HG03558 (cell line): ENCODE measurements at regions not wholly inside any gene's neighbourhood (a gene's known extent, or its start where the extent isn't known, plus 50 kb on each side); places are given as distances from the start of the nearest gene placed in this dataset.

ENCODE experiments used
- ATAC-seq: cut with Tn5 transposase; IDR thresholded peaks from one replicate; pipeline ENCODE4 v1.9.1; 2021; ENCODE audit warnings: moderate number of reproducible peaks; ENCODE audit not compliant: unreplicated experiment; ENCODE audit errors: extremely low read depth

DNA sequence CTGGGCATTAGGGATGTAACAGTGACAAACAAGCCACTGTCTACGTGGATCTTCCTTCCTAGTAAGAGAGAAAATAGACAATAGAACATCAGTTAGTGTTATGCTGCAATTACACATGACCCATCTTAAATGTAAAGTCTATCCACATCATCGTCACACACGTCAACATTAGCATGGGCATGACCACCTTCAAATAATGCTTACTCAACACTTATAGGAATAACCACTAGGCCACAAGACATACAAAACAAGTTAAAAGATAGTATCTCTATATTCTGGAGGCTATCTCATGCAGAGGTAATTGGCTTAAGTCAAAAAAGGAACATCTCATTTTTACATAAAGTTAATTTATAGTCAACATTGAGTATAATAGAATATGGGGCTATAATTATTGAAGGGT is 156.5 kb downstream of the MOXD1 start:
- no peak for ATAC-seq

DNA sequence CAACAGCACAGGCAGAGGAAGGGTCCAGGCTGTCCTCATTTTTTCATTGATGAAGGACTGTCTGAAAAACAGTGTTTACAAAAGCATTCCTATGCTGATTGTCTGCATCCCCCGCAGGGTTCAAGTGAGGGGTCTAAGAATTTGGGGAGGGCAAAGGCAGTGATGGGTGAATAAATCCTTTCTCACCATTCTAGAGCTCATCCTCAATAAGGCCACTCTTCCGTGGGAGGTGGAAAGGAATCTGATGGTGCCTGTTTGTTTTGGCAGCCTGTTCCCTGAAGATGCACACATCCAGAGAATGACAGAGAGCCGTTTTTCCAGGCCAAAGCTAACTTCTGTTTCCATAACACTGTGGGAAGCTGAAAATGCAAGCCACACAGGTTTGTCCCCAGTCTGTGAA is 164.5 kb downstream of the MOXD1 start:
- no peak for ATAC-seq

DNA sequence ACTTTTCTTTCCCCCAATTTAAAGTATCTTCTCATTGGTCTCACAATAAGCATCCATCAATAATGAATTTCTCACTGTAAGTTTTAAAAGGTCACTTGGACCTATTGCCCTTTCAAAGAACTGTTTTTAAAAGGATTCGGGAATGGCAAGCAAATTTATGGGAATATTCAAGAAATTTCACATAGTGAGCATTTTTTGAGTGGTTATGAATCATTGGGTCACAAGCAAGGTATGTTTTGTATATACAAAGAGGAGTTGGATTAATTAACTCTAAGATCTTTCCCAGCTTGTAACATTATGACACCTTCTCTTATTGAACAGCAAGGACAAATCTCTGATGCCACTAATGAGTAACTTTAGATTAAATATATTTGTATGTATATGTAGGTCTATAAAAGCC is 165.0 kb downstream of the MOXD1 start:
- no peak for ATAC-seq

DNA sequence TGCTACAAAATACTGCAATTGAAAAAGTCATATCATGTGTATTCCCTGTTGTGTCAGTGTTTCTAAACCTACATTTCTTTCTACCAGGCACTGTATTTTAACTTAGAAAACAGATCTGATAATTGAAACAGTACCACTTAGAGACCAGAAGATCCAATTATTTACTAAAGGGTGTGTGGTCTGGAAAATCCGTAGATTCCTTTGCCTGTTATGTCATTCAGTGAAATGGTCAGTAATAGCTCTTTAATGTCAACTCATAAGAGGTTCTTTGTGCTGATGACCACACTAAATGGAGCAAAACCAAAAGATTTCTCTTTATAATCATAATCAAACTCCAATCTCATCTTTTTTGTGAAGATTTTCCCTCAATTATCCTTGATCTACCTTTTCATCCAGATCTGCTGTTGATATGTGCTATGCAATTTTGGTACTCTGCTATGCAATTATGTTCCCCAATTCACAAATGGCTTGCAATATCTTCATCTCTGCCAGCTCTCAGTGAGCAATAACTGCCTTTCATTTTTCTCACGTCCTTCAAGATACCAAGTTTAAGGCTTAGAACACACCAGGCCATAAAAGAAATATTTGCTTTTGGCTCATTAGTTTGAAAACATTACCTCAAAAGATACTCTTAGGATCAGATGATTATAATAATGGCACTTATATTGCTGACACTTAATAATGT is 165.5 kb downstream of the MOXD1 start:
- ATAC-seq: no peak

DNA sequence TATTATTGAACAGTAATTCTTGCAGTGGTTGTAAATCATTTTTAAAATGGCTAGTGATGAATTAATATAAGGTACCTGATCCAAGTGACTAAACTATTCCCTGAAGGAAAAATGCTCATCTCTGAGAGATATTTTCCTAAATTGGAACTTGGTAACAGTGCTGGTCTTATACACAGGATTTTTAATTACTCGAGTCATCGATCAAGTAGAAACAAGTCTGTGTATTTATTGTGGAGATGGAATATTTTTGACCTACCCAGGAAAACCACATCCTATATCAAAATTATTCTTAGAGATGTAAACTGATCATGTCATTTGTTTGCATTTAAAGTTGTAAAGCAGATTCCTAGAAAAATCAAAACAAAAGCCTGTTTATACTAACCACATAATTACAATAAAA is 166.9 kb downstream of the MOXD1 start:
- ATAC-seq: no peak

DNA sequence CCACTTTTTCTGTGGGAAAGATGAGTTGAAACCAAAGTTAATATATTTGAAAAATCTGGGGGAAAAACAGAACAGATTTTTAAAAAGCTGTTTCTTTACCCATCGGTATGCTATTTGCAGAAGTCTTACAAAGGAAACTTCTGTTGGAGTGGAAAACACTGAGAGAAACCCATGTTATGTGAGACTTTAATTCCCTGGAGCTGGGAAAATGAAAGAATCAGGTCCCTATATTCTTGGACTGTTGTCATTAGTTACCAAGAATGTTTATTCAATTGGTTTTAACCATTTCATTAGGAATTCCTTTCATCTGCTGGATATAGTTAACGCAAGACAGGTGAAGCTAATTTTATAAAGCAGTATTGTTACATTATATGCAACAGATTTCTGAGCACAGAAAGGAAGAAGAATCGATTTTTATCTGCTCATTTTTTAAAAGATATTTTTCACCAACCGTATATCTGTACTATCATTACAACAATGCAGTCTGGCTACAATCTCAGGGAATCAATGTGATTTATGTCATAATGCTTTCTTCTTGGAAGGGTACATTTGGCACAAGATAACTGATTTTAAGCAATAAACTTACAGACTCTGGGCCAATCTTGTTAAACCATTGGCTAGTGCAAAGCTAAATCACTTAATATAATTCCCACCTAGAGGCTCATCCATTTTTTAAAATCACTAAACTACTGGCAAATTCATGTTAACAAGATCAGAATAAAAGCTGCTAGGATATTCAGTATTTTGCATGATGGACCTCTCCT is 170.0 kb downstream of the MOXD1 start:
- no peak for ATAC-seq

DNA sequence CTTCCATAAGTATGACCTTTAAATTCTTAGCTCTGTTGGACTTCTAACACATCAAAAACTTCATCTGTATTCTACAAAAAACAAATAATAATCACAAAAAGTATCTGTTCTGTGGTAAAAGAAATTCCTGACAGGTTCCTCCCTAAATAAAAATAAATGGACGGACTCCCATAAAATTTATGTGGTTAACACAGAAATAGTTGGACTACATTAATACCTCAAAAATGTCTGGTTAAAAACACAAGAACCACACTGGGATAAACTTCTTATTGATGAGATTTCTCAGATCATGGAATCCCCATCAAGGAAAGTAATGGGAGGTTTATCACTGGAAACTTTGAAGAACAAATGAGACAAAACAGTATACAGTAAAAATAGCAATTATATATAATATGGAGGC is 172.4 kb downstream of the MOXD1 start:
- ATAC-seq: no peak

DNA sequence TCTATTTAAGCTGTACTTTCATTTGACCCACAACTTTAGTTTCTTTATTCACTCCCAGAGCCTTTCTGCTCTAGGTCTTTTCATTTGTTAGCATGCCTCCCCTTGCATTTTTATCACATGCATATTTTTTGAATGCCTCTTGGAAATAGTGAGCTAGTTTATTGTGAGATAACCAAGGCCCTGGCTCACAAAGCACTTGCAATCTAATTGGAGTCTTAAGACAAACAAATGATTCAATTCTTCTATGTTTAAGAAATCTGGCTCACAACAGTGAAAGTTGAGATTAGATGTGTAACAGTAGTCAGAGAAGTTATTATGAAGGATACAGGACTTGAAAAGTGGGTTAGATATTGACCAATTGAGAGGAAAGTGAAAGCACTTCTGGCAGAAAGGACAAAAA is 173.4 kb downstream of the MOXD1 start:
- ATAC-seq: no peak

DNA sequence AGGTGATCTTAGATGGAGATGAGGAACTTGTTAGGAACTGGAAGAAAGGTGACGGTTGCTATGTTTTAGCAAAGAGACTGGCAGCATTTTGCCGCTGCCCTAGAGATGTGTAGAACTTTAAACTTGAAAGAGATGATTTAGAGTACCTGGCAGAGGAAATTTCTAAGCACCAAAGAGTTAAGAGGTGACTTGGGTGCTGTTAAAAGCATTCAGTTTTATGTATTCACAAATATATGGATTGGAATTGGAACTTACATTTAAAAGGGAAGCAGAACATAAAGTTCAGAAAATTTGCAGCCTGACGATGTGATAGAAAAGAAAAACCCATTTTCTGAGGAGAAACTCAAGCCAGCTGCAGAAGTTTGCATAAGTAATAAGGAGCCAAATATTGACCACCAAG is 176.3 kb downstream of the MOXD1 start:
- ATAC-seq: no peak

DNA sequence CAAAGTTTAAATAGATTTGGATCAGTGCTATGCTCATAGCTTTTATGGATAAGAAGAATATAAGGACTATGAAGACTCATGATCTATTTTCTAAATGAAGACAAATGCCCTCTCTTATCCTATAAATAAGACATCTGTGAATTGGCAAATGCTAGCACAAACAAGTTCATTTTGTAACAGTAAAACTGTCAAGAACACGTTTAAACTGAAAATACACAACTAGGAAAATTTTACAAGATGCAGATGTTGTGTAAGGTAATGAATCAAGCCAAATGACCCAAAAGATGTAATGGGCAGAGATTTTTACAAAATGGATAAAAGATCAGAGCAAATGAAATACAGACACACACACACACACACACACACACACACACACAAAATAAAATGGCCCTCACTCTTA is 180.5 kb downstream of the MOXD1 start:
- ATAC-seq: no peak

DNA sequence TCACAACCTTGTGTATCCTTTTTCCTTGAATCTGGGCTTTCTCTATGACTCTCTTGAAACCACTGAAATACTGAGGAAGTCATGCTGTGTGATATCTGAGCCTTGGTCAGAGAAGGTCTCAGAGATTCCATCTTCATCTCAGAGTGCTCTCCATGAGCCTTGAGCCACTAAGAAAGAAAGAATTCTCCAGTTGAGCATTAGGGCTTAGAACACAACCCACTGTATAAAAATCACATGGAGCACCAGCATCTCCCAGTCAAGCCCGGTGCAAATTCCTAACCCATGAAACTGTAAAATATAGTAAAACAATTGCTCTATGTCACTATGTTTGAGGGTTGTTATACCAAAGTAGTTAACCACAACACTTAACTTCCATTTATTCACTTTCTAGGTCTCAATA is 181.4 kb downstream of the MOXD1 start:
- no peak for ATAC-seq

DNA sequence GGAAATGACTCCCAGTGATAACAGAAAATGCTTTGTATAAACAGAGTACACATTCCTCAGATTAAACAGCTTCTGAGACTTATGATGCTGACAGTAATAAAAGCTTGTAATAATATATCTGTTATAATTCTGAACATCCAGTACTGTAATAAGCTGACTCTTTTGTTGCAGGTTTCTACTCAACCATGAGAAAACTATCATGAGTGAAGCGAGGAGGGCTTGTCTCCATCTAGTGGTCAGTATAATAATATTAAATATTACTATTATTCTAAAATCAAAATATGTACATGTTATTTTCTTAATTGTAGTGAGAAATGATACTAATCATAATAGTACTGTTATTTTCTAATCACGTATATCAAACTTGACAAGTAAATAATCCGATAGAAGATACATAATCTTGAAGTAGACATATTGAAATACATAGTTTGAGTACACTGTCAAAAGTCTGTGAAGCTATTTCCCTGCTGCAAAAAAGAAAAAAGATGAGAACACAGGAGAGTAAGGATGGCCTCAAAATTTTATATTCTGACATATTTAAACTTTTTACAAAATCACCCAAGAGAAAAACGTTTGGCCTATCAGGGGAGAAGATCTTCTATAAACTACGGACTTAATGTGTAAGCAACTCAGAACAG is 183.1 kb downstream of the MOXD1 start:
- ATAC-seq: no peak

DNA sequence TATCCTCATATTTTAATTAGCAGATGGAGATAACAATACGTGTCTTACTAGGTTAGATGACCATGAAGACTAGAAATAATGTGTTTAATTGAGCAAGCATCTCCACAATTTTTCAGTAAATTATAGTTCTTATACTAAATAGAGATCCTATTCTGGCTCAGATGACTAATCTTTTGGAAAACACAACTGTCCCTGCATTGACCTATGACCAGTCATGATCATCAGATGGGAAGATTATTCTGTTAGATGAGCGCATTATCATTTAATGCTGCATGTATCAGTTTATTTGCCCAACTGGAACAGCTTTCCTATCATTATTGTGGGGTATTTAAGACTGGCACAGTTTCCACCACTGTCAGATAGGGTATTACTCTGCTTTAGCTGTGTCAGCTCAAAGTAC is 185.5 kb downstream of the MOXD1 start:
- ATAC-seq: no peak

DNA sequence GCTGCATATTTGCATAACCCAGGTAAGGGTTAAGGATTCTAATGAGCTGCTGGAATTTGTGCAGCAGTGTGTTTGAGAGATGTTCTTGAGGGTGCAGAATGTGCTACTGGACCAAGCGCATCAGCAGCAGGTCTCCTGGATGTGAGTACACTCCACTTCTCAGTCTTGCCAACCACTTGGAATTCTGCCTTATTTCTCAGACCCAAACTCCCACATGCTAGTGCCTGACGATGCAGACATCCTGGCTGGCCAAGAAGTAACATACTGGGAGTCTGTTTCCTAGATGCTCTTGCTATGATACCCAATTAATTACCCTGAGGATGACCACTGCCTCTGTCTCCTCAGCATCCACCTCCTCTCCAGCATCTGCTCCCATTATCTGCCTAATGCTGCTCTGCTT is 186.6 kb downstream of the MOXD1 start:
- ATAC-seq: no peak

DNA sequence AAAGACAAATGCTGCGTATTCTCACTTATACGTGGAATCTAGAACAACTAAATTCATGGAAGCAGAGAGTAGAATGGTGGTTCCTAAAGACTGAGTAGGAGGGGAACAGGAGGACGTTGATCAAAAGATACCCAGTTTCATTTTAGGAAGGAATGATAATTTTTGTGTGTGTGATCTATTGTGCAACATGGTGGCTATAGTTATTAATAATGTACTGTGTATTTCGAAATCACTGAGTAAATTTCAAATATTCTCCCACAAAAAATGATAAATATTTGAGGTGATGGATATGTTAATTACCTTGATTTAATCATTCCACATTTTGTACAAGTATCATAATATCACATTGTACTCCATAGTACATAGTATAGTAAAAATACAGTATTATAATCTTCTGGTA is 187.5 kb downstream of the MOXD1 start:
- no peak for ATAC-seq

DNA sequence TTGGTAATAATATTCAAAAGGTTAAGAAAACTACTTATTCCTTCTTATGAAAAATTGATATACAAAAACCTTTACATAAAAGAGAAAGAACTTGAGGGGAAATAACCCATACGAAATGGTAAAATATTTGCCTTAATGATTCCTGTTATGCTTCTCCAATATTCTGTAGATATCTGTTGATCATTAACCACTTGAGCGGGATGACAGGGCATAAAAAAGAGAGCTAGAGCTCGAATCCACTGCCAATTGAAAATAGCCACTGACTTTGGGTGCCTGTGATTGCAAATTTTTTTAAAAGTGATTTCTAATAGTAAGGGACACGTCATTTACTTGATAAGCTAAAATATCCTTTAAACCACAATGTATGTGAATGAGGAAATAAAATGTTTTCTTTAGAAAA is 188.1 kb downstream of the MOXD1 start:
- ATAC-seq: no peak

DNA sequence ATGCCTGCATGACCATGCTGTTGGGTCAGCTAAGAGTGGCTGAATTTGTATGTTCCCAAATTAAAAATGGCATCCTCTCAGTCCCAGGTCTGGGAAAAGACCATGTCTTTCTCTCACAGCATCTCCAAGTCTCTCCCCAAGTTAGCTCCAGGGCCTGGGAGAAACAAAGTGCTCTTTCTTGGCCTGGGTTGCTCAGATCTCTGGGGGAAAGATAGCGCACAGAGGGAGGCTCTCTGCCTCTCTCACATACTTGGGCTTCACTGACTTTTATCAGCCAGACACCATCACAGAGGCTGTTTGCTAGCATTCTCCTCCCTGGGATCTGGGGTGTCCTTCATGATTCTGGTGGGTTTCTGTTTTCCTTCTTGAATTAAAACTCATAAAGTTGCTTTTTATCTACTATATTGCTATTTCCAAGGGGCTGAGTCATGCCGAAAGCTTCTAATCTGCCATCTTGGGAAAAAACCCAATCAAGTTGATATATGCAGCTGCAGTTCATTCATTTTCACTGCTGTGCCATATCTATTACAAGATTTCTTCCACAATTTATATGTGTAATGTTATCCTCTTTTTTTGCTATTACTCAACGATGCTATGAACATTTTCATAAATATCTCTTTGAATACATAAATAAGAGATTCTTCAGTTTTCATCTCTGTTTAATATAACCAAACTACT is 190.2 kb downstream of the MOXD1 start:
- ATAC-seq: no peak

DNA sequence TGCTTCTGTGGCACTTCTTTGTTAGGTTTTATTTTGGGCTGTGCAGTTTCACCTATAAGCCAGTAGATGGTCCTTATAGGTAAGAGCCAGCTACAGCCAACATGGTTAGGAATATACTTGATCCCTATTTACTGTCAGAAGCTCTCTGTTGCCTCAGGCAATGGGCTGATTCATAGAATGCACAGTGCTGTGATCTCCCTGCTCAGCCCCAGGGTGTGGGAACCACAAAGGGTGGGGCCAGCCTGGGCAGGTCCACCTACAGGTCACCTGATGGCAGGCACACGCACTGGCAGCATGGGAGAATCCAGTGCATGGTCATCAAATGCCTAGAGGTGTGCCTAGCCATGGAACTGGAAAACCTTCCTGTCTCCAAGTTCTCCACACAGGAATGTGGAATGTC is 191.9 kb downstream of the MOXD1 start:
- ATAC-seq: no peak

DNA sequence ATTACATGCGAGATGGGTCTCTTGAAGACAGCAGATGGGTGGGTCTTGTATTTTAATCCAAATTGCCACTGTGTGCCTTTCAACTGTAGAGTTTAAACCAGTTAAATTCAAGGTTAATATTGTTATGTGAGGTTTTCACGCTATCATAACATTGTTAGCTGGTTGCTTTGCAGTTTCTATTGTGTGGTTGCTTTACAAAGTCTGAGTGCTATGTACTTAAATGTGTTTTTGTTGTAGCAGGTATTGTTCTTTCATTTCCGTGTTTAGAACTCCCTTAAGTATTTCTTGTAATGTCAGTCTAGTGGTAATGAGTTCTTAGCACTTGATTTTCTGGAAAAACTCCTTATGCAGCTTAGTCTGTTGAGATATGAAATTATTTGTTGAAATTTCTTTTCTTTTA is 193.3 kb downstream of the MOXD1 start:
- ATAC-seq: no peak

DNA sequence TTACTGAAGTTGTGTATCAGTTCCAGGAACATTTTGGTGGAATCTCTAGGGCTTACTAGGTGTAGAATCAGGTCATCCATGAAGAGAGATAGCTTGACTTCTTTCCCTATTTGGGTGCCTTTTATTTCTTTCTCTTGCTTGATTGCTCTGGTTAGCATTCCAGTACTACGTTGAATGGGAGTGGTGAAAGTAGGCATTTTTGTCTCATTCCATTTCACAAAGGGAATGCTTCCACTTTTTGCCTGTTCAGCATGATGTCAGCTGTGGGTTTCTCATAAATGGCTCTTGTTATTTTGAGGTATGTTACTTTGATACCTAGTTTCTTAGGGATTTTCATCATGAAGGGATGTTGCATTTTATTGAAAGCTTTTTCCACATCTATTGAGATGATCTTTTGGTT is 195.3 kb downstream of the MOXD1 start:
- ATAC-seq: no peak

DNA sequence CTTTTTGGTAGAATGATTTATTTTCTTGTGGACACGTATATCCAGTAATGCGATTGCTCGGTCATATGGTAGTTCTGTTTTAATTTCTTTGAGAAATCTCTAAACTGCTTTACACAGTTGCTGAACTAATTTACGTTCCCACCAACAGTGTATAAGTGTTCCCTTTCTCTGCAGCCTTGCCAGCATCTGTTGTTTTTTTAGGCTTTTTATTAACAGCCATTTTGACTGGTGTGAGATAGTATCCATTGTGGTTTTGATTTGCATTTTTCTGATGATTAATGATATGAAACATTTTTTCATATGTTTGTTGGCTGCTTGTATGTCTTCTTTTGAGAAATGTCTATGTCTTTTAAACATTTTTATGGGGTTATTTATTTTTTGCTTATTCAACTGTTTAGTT is 196.7 kb downstream of the MOXD1 start:
- no peak for ATAC-seq
